Inflammatory macrophage treated with lipopolysaccharide for 1 hour (primary cell): ENCODE measurements at regions not wholly inside any gene's neighbourhood (a gene's known extent, or its start where the extent isn't known, plus 50 kb on each side); places are given as distances from the start of the nearest gene placed in this dataset.

Source experiments
- DNase-seq, 2 donors: peaks; one replicate each; pipeline ENCODE4 v3.0.0-alpha.2; 2020 to 2022

GRCh38 chr17:71689782-71690181 is 431.0 kb upstream of the SOX9 start:
- DNase-seq = no peak

GRCh38 chr17:71699907-71700306 is 420.9 kb upstream of the SOX9 start:
- DNase-seq = no peak

GRCh38 chr17:71703701-71704100 is 417.1 kb upstream of the SOX9 start:
- no peak for DNase-seq

- no peak for DNase-seq
These were observed 411.4 kb upstream of the SOX9 start for GRCh38 chr17:71709271-71709890.

GRCh38 chr17:71709946-71710345 is 410.9 kb upstream of the SOX9 start:
- DNase-seq = no peak

- DNase-seq = no peak
These were observed 410.0 kb upstream of the SOX9 start for GRCh38 chr17:71710816-71711215.

GRCh38 chr17:71713846-71714245 is 407.0 kb upstream of the SOX9 start:
- DNase-seq = no peak

- no peak for DNase-seq
These were observed 396.5 kb upstream of the SOX9 start for GRCh38 chr17:71724339-71724738.

GRCh38 chr17:71725811-71726210 is 395.0 kb upstream of the SOX9 start:
- no peak for DNase-seq

GRCh38 chr17:71726341-71726740 is 394.5 kb upstream of the SOX9 start:
- no peak for DNase-seq

- DNase-seq = no peak
These were observed 393.5 kb upstream of the SOX9 start for GRCh38 chr17:71727292-71727691.

GRCh38 chr17:71727723-71728122 is 393.1 kb upstream of the SOX9 start:
- no peak for DNase-seq

GRCh38 chr17:71730871-71731270 is 389.9 kb upstream of the SOX9 start:
- no peak for DNase-seq

GRCh38 chr17:71735893-71736292 is 384.9 kb upstream of the SOX9 start:
- no peak for DNase-seq

GRCh38 chr17:71740866-71741265 is 380.0 kb upstream of the SOX9 start:
- no peak for DNase-seq

- DNase-seq = no peak
These were observed 379.0 kb upstream of the SOX9 start for GRCh38 chr17:71741836-71742235.

GRCh38 chr17:71748872-71749271 is 371.9 kb upstream of the SOX9 start:
- no peak for DNase-seq

GRCh38 chr17:71753070-71753469 is 367.8 kb upstream of the SOX9 start:
- no peak for DNase-seq

- DNase-seq = no peak
These were observed 363.7 kb upstream of the SOX9 start for GRCh38 chr17:71757156-71757555.

GRCh38 chr17:71757956-71758355 is 362.9 kb upstream of the SOX9 start:
- no peak for DNase-seq

GRCh38 chr17:71759422-71760060 is 361.3 kb upstream of the SOX9 start:
- no peak for DNase-seq

- no peak for DNase-seq
These were observed 360.6 kb upstream of the SOX9 start for GRCh38 chr17:71760062-71760720.

GRCh38 chr17:71762526-71762925 is 358.3 kb upstream of the SOX9 start:
- no peak for DNase-seq

GRCh38 chr17:71764505-71764904 is 356.3 kb upstream of the SOX9 start:
- no peak for DNase-seq

GRCh38 chr17:71765437-71765836 is 355.4 kb upstream of the SOX9 start:
- DNase-seq = no peak
